RCC 7860 (cell line): ENCODE measurements at regions not wholly inside any gene's neighbourhood (a gene's known extent, or its start where the extent isn't known, plus 50 kb on each side); places are given as distances from the start of the nearest gene placed in this dataset.
"Not testable (repeated sequence)": the region's sequence is repeated elsewhere in the genome, so short reads cannot be mapped to it uniquely, and the experiment has no call there.

Experiments used
- DNase-seq: peaks from one replicate; pipeline ENCODE4 v3.0.0-alpha.2; 2015; ENCODE audit warnings: low spot score
- FAIRE-seq: peaks from 2 replicates; lab custom pipeline; 2012; peaks lifted over from hg19 to GRCh38; lab: Jason Lieb, UNC

DNA sequence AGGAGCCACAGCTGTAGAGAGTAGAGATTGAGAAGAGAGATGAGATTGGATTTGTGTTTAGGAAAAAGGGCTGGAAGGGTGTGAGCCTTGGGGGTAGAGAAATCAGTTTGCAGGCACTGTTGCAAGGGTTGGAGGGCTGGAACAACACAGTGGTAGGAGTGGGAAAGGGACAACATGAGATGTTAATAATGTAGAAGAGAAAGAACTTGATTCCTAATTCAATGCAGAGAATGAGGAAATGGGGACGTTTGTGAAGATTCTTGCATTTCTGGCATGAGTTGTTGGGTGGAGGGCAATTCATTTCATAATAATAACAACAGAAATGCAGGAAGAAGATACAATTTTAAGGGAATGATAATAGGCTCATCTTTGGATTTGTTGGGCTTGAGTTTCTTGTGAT lies 141.4 kb upstream of the TBX18 start:
- DNase-seq (no peak), FAIRE-seq (no peak)

DNA sequence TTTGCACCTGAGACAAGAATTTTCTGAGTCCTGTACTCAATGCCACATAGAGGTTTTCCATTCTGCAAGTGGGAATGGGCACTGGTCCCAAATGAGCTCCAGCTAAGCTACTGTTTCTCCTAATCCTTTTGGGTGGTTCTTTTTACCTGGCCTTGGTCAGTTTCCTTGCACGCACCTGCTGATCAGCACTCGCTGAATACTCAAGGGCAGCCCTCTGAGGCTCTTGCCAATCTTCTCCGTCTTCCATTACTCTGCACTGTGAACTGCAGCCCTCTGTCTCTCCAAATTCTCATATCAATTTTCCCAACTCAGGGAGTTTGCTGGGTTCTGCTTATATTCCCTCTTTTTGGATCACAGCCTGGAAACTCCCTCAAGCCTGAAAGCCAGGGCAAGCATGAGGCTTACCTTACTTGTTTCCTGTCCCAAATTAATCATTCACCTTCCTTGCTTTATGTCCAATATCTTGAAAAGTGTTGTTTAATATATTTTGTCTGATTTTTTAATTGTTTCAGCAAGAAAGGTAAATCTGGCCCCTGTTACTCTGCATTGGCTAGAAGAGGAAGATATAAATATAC lies 138.0 kb upstream of the TBX18 start:
- DNase-seq (no peak), FAIRE-seq (no peak)

- DNase-seq = no peak
- FAIRE-seq = no peak
Measured at GRCh38 chr6:84897988-84898594, 133.7 kb upstream of the TBX18 start.

- DNase-seq (no peak), FAIRE-seq (no peak)
Measured at GRCh38 chr6:84897011-84897410, 132.6 kb upstream of the TBX18 start.

DNA sequence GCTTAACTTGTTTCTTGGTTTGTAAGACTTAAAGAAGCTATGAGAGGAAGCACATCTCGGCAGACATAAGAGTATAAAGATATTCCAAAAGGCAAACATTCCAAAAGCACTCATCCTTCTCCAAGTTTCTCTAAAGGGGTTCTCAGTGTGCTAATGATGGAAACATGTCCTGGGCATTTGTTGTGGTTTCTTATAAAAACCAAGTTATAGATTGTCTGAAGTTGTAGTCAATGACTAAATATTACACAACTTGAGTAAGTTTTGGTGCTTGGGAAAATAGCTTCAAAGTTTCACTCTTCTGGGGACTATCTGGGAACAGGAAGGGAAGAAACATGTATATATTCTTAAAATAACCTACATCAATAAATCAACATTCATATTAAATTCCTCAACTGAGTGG lies 128.3 kb upstream of the TBX18 start:
- no peak for DNase-seq

DNA sequence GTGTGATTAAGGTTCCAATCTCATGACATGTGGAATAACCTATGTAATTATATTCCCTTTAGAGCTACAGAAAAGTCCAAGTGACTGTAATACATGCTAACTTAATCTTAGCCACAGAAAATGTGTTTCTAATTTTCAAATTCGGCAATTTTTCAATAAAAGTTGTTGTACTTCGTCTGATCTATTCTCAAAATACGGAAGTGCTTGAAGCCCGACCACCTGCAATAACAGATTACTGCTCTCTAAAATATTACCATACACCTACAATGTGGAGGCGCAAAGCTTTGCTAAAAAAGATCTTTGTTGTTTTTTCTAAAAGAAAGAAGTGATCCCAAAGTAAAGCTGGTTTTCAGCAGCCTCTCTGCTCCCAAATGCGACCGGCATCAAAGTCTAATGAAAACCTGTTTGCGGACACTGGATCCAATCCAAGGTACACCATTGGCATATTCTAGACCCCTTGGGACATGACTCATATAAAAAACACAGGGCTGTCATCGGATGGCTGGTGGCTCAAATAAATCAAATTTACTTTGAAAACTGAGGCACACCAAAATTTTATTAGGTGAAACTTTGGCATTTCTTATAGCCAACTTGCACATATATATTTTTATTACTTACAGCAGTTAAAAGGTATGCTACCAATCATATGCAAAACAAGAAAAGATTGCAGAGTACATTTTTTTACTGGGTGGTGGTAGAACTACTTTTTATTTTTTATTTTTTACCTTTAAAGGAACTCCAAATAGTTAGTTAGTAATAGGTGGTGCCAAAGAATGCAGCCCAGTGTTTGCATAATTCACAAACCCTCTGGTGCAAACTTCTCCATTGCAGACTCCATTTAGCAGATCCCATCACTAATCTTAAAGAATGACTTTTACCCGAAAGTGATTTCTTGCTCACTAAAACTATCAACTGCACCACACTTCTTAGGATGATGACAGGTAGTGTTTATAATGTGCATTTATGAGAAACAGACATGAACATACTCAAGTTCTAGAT lies 118.7 kb upstream of the TBX18 start:
- FAIRE-seq = no peak
- DNase-seq = no peak

More for the DNA sequence above, 128.3 kb upstream of the TBX18 start:
- FAIRE-seq = no peak

GRCh38 chr6:84879385-84879784 lies 115.0 kb upstream of the TBX18 start:
- not testable (repeated sequence) for FAIRE-seq, DNase-seq

DNA sequence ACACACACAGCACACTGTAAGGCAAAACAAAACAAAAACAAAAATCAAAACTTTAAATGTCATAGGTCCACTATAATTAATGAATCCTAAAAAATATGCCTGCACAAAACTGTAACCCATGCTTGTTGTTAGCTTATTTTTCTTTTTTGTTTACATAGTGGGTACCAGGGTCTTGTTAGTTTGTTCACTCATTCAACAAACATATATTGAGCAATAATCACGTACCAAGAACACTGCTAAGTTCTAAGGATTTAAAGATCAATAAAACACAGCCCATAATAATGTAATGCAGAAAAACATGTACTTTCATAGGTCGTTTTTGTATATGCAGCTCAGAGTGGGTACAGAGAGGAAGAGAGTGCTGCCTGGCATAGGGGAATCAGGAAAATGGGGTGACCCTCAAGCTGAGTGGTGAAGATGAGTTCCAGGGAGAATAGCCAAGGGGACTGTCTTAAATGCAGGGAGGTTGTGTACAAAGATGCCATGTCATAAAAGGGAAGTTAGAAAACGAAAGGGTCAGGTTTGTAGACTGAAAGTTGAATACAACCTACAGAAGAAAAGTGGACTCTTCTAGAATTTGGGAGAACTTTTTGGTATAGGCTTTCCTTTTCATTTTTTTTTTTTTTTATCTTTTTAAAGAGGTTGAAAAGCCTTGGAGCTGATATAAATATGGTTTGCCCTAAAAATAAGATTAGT lies 113.3 kb upstream of the TBX18 start:
- DNase-seq (no peak), FAIRE-seq (no peak)

DNA sequence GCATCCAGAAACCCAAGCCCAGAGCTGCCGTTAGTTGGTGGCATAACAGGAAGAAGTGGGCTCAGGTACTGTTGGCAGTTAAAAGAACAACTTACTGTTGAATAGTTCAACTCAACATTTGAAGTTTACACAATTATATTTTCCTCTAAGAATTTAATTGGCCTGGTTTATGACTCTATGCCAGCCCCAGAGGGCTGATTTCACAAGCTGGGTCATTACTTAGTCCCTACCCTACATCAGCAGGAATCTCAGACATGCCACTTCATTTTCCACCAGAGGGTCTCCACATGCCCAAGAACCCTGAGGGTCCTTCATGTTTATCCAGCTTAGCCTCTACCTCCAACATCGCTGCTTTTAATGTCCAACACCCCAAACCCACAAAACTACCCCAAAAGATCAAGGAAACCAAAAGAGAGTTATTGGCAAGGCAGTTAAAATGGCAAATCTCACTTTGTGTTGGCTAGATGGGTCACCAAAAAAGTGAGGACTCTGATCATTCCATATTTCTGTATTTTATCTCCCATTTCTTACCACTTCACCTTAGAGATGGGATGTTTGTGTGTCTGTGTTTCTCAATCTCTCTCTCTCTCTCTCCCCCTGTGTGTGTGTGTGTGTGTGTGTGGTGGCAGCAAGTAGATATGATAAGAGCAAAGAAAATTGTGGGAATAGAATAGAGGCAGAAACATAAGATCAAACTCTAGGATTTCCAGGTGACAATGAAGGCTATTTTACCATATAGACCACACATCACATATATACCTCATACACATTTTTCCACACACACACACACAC lies 112.5 kb upstream of the TBX18 start:
- DNase-seq (no peak), FAIRE-seq (no peak)

DNA sequence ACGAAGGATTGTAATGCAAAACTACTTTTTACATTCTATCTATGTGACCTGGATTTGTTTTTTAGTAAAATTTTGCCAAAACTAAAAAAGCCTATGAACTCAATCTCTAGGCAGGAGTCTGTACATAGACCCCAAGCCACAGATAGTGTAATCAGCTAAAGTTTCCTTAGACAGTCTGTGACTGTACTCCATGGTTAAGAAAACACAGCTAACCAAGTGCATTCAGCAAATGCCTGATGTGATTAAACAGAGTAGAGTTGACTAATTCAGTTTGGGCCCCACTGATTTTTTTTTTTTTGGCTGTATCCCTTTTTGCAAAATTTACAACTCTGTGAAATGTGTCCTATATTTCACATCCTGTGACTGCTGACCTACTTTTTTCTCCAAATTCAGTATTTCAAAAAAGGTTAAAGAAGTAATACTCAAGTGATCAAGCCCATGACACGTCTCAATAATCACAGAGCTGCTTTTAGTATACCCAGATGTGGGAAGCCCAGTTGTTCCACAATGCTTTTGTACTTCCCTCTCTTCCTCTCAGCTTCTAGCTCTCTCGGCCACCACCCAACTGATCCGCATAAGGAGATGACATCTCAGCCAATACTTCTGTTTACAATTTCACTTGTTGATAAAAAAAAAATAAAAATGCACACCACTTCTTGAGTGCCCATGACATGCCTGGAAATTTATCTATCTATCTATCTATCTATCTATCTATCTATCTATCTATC lies 108.8 kb upstream of the TBX18 start:
- no peak for FAIRE-seq

GRCh38 chr6:84871925-84872324 lies 107.5 kb upstream of the TBX18 start:
- no peak for DNase-seq
- no peak for FAIRE-seq

More for the DNA sequence above, 108.8 kb upstream of the TBX18 start:
- DNase-seq = no peak

GRCh38 chr6:84870672-84871071 lies 106.3 kb upstream of the TBX18 start:
- no peak for FAIRE-seq
- DNase-seq = no peak

DNA sequence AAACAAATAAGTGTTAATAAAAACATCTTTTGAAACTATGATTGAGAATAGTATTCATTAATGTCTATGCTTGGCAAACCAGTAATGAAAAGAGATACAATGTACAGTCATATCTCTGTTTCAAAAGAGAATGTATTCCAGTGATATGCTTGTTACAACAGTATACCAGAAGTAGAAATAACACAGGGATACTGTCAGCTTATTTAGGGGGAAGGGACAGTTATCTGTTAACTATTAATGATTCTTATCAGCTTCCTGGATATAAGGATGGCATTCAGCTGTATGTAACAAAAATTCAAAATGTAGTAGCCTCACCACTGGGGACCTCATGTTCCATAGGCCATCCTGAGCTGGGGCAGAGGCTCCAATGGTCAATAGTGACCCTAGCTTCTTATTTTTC lies 103.8 kb upstream of the TBX18 start:
- DNase-seq (no peak), FAIRE-seq (no peak)

DNA sequence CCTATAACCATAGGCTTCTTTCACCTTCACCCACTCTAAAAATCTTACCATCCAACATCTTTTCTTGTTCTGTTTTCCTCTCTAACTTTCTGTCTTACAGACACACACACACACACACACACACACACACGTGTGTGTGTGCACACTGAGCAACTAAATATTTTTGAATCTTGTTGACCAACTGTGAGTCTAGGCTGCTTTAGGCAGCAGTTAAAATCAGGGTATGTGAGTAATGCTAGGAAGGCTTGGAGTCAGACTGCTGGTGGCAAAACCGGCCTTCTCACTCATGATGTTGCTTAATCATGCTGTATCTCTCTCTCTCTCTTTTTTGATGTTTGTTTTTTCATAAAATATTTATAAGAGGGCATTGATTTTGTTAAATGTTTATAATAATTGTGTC lies 103.1 kb upstream of the TBX18 start:
- no peak for FAIRE-seq
- DNase-seq = no peak

DNA sequence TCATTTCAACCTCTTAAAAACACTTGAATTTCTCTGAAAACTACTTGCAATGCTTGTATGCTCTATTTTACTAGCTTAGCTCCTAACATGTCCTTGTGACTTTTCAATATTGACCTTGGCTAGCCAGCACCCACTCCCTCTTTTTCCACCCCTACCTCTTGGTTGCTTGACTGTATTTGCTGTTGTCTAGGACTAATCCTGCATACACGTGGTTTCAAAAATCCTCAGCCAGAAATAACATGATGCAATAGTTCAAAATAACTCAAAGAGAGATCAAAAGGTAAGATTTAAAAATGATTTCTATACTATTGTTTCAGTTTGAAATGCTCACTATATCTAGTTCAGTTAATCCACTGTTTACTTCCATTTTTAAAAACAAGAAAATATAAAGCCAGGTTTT lies 102.3 kb upstream of the TBX18 start:
- no peak for FAIRE-seq
- no peak for DNase-seq

GRCh38 chr6:84865372-84865771 lies 101.0 kb upstream of the TBX18 start:
- not testable (repeated sequence) for FAIRE-seq, DNase-seq

DNA sequence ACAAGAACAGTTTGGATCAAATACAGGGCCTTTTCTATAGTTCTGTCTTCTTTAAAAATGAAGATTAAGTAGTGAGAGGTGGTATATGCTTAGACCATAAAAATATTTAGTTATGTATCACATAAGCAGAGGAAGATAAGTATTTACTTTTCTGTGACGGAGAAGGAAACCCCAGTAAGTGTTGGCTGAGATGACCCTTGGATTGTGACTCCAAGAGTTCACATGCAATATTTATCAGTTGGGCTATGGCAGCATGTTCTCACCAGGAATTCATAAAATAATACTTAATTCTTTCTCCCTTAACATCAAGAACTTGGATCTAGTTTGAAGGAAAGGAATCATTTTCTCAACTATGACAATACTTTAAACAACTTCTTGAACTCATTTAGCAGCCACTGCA lies 98.4 kb upstream of the TBX18 start:
- DNase-seq (no peak), FAIRE-seq (no peak)

DNA sequence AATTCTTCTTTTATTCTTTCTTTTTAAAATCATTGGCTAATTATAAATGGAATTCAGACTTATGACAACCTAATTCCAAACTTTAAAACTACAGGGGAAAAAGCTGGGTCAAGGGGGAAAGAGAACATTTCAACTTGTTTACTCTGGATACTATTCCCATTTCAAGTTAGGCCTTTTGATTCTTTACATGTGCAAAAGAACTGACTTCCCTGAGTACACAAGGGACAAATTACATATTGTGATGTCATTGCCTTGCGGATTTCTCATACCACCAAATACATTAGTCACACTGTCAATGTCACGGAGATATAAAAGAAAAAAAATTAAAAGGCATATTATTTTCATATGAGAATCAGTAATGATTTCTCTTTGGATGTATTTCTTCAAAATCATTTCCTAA lies 96.5 kb upstream of the TBX18 start:
- no peak for FAIRE-seq

GRCh38 chr6:84860509-84860908 lies 96.1 kb upstream of the TBX18 start:
- no peak for FAIRE-seq

More for the DNA sequence above, 96.5 kb upstream of the TBX18 start:
- no peak for DNase-seq

More at GRCh38 chr6:84860509-84860908, 96.1 kb upstream of the TBX18 start:
- DNase-seq = no peak
